ENCODE measurements at regions not wholly inside any gene's neighbourhood (a gene's known extent, or its start where the extent isn't known, plus 50 kb on each side); places are given as distances from the start of the nearest gene placed in this dataset.

DNA sequence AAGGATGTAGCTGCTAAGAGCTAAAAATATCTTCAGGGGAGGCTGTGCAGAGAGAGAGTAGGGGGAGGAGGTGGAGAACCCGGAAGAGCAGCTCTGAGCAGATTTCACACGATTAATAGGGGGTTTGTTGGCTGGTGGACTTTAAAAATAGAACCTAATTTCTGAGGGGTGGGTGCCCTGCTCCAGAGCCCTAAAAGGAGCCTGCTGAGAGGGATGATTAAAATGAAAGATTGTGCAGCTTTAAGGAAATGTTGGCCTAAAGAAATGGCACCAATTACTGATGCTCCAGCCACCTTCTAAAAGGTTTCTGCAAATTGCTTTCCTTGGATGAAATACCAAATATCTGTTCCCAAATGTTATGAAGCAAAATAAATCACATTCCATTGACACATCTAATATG lies 202.8 kb upstream of the BTBD3 start:
- DNase-seq (ENCODE audit: low read depth), result no peak
- TF ChIP-seq, protein P1, sequence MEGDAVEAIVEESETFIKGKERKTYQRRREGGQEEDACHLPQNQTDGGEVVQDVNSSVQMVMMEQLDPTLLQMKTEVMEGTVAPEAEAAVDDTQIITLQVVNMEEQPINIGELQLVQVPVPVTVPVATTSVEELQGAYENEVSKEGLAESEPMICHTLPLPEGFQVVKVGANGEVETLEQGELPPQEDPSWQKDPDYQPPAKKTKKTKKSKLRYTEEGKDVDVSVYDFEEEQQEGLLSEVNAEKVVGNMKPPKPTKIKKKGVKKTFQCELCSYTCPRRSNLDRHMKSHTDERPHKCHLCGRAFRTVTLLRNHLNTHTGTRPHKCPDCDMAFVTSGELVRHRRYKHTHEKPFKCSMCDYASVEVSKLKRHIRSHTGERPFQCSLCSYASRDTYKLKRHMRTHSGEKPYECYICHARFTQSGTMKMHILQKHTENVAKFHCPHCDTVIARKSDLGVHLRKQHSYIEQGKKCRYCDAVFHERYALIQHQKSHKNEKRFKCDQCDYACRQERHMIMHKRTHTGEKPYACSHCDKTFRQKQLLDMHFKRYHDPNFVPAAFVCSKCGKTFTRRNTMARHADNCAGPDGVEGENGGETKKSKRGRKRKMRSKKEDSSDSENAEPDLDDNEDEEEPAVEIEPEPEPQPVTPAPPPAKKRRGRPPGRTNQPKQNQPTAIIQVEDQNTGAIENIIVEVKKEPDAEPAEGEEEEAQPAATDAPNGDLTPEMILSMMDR (IDR thresholded peaks at IDR 0.05; ENCODE audit: insufficient read depth, low read depth, low read length, missing control alignments), result no peak
- H3K4me3 ChIP-seq (ENCODE audit: low read depth, low read length), result no peak overlapping the region

DNA sequence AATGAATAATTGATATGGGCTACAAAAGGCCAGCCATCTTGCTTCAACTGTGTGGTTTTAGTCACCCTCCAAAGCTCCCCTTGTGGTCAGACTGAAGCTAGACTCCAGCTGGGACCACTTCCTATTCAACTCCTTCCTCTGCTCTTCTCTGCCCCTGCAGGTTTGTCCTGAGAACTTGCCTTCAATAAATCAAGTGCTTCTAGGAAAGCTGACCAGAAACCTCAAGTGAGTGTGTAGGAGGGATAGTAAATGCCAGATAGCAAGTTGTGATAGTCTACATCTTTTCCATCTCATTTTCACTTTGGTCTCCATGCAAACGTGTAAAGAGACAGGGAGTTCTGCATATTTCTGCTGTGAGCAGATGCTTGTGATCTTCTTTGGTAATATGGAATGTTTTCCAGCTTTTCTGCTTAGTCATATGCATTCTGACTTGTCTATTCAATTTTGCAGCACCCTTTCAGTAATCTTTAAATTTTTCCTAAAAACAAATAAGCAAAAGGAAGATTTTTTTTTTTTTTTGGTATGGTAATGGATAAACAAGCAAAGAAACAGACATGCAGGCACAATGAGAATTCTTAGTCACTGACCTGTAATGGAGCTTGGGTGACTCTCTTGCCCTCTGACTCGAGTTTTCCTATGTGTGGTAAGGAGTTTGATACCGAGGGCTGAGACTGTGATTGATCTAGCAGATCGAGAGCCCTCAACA lies 201.3 kb upstream of the BTBD3 start:
- DNase-seq (ENCODE audit: low read depth), result peak; percentile 0
- TF ChIP-seq, protein P1 (IDR thresholded peaks at IDR 0.05; ENCODE audit: insufficient read depth, low read depth, low read length, missing control alignments), result no peak
- H3K4me3 ChIP-seq (ENCODE audit: low read depth, low read length), result no peak overlapping the region

DNA sequence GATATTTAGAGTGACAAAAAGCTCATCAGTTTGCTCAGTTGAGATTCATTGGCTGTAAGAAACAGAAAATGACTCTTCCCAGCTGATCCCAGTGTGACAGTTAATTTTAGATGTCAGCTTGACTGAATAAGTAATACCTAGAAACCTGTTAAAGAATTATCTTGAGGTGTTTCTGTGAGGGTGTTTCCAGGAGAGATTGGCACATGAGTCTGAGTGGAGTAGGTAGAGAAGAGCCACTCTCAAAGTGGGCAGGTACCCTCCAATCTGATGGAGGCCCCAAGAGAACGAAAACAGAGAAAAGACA lies 200.8 kb upstream of the BTBD3 start:
- TF ChIP-seq, protein P1 (IDR thresholded peaks at IDR 0.05; ENCODE audit: insufficient read depth, low read depth, low read length, missing control alignments), result no peak
- H3K4me3 ChIP-seq (ENCODE audit: low read depth, low read length), result no peak overlapping the region
- no peak for DNase-seq (ENCODE audit: low read depth)

GRCh38 chr20:11717562-11717961 lies 200.1 kb upstream of the BTBD3 start:
- no peak overlapping the region for H3K4me3 ChIP-seq (ENCODE audit: low read depth, low read length)
- no peak for DNase-seq (ENCODE audit: low read depth)
- TF ChIP-seq, protein P1 (IDR thresholded peaks at IDR 0.05; ENCODE audit: insufficient read depth, low read depth, low read length, missing control alignments), result no peak

GRCh38 chr20:11718474-11719094 lies 199.1 kb upstream of the BTBD3 start:
- H3K4me3 ChIP-seq (ENCODE audit: low read depth, low read length), result no peak overlapping the region
- DNase-seq (ENCODE audit: low read depth), result no peak
- TF ChIP-seq, protein P1 (IDR thresholded peaks at IDR 0.05; ENCODE audit: insufficient read depth, low read depth, low read length, missing control alignments), result no peak

GRCh38 chr20:11719153-11719552 lies 198.5 kb upstream of the BTBD3 start:
- DNase-seq (ENCODE audit: low read depth), result no peak
- TF ChIP-seq, protein P1 (IDR thresholded peaks at IDR 0.05; ENCODE audit: insufficient read depth, low read depth, low read length, missing control alignments), result no peak
- no peak overlapping the region for H3K4me3 ChIP-seq (ENCODE audit: low read depth, low read length)

GRCh38 chr20:11721411-11721810 lies 196.3 kb upstream of the BTBD3 start:
- no peak for DNase-seq (ENCODE audit: low read depth)
- H3K4me3 ChIP-seq (ENCODE audit: low read depth, low read length), result no peak overlapping the region
- TF ChIP-seq, protein P1 (IDR thresholded peaks at IDR 0.05; ENCODE audit: insufficient read depth, low read depth, low read length, missing control alignments), result no peak
